COLO668 (cell line): ENCODE measurements at regions not wholly inside any gene's neighbourhood (a gene's known extent, or its start where the extent isn't known, plus 50 kb on each side); places are given as distances from the start of the nearest gene placed in this dataset.
"Not testable (repeated sequence)": the region's sequence is repeated elsewhere in the genome, so short reads cannot be mapped to it uniquely, and the experiment has no call there.

Experiments used
- DNase-seq: peaks from one replicate; lab custom pipeline; 2025; ENCODE audit not compliant: unreplicated experiment; lab: John Stamatoyannopoulos, UW

- DNase-seq: no peak
These were observed 50.9 kb upstream of the MITF start for GRCh38 chr3:69688400-69688799.

GRCh38 chr3:69687641-69688040, 51.6 kb upstream of the MITF start:
- no peak for DNase-seq

GRCh38 chr3:69686056-69686455, 53.2 kb upstream of the MITF start:
- DNase-seq: no peak

- no peak for DNase-seq
These were observed 54.8 kb upstream of the MITF start for GRCh38 chr3:69684309-69684961.

GRCh38 chr3:69683082-69683806, 56.0 kb upstream of the MITF start:
- no peak for DNase-seq

GRCh38 chr3:69677456-69677855, 61.8 kb upstream of the MITF start:
- DNase-seq: not testable (repeated sequence)

GRCh38 chr3:69675786-69676530, 63.3 kb upstream of the MITF start:
- no peak for DNase-seq

- DNase-seq: no peak
These were observed 64.5 kb upstream of the MITF start for GRCh38 chr3:69674752-69675151.

GRCh38 chr3:69671082-69671952, 67.9 kb upstream of the MITF start:
- DNase-seq: peak; percentile 1

- DNase-seq: no peak
These were observed 70.2 kb upstream of the MITF start for GRCh38 chr3:69669070-69669469.

- no peak for DNase-seq
These were observed 74.1 kb upstream of the MITF start for GRCh38 chr3:69665026-69665737.

GRCh38 chr3:69660631-69661030, 78.6 kb upstream of the MITF start:
- DNase-seq: no peak

- DNase-seq: no peak
These were observed 79.9 kb upstream of the MITF start for GRCh38 chr3:69659180-69659910.

GRCh38 chr3:69658514-69659140, 80.6 kb upstream of the MITF start:
- no peak for DNase-seq

GRCh38 chr3:69657030-69657429, 82.2 kb upstream of the MITF start:
- not testable (repeated sequence) for DNase-seq

- DNase-seq: no peak
These were observed 87.5 kb upstream of the MITF start for GRCh38 chr3:69651765-69652164.

- no peak for DNase-seq
These were observed 89.2 kb upstream of the MITF start for GRCh38 chr3:69650066-69650419.

- no peak for DNase-seq
These were observed 89.9 kb upstream of the MITF start for GRCh38 chr3:69649120-69650065.
